Stimulated activated CD4-positive, alpha-beta T cell treated with anti-CD3 and anti-CD28 coated beads, TNF-alpha, amount 100 ng/mL, for 48 hours (primary cell): ENCODE measurements at regions not wholly inside any gene's neighbourhood (a gene's known extent, or its start where the extent isn't known, plus 50 kb on each side); places are given as distances from the start of the nearest gene placed in this dataset.
"Not testable (repeated sequence)": the region's sequence is repeated elsewhere in the genome, so short reads cannot be mapped to it uniquely, and the experiment has no call there.

Experiments used
- DNase-seq, 3 donors: peaks; one replicate each; pipeline ENCODE4 v3.0.0-alpha.2; 2020; ENCODE audit warnings: low read depth in 3 of 3

DNA sequence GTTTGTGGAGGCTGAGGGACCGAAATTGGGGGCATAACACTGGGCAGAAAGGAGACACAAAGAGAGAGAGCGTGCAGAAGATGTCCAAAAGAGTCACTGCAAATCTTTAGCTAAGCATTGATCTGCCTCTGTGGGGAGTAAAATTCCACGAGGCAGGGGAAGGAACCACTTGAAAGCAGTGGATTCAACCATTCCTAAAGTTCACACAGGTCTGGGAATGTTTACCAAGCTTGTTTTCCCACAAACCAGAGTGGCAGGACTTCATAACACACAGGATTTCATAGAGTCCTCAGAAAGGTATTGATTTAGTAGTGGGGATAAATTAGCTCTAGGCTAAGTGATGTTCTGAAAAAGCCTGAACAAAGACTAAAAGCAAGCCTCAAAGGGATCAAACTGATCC lies 66.1 kb upstream of the RPL38 start:
- DNase-seq = no peak

DNA sequence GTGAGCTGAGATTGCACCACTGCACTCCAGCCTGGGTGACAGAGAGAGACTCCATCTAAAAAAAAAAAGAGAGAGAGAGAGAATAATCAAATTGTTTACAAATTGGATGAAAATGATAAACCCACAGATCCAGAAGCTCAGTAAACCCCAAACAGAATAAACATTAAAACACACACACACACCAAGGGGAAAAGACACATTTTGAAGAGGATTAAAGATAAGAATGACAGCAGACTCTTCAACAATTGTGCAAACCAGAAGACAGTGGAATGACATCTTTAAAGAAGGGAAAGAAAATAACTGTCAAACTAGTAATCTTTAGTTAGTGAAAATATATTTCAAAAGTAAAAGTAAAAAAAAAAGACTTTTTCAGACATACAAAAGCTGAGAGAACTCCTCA lies 64.4 kb upstream of the RPL38 start:
- DNase-seq = no peak

DNA sequence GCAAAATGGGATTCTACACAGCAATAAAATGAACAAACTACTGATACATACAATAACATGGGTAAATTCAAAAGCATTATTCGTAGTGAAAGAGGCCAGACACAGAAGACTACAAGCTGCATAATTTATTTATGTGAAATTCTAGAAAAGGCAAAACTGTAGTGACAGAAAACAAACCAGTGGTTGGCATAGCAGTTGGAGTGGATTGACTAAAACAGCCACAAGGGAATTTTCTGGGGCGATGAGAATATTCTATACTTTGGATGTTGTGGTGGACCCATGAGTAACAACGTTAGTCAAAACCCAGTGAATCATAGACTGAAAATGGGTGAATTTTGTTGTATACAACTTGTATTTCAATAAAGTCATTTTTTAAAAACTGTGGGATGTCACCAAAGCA lies 63.2 kb upstream of the RPL38 start:
- no peak for DNase-seq

DNA sequence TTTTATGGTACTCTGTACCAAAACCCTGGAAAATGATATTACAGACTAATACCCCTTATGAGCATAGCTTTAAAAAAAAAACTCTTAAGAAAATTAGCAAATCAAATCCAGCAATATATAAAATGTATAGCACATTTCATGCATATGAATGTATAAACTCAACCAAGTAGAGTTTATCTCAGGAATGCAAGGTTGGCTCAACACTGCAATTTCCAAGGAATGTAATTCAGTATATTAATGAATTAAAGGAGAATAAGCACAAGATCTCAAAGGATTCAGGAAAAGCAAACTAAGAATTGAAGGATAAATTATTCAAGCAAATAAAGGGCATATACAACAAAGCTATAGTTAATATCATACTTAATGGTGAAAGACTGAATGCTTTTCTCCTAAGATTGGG lies 61.9 kb upstream of the RPL38 start:
- DNase-seq = no peak

DNA sequence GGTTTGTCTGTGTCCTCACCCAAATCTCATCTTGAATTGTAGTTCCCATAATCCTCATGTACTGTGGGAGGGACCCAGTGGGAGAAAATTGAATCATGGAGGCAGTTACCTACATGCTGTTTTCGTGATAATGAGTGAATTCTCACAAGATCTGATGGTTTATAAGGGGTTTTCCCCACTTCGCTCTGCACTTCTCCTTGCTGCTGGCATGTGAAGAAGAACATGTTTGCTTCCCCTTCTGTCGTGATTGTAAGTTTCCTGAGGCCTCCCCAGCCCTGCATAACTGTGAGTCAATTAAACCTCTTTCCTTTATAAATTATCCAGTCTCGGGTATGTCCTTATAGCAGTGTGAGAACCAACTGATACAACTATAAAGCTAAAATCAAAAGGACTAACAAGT lies 60.2 kb upstream of the RPL38 start:
- not testable (repeated sequence) for DNase-seq

DNA sequence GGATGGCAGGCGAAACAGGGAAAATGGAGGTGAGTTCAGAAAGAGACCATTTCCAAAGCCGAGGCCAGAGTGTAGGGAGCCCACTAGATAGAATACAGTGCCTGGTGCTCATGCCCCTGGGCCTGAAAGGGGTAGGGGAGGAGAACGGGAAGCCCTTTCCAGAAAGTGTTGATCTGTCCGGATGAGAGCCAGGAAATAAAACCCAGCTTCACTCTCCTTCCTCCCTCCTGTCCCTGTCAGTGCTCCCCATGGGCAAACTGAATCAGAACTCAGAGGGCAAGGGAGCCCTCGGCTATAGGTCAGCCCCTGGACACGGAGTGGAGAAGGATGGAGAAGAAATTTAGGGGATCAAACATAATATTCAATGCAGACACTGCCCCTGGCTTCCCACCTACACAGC lies 57.7 kb upstream of the RPL38 start:
- no peak for DNase-seq

DNA sequence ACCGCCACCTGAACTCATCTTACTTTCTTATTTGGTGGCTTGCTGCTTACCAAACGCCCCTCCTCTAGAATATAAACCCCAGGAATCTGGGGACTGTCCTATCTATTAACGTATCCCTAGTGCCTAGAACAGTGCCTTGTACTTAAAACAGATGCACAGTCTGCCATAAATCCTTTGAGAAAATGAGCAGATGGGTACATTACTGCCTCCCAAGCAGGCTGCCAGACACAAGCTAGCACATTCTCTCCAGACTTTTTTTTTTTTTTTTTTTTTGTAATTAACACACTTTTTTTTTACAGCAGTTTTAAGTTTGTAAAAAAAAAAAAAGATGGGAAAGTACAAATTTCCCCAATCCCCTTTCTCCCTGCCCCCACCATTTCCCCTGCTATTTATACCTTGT lies 57.3 kb upstream of the RPL38 start:
- DNase-seq = no peak

DNA sequence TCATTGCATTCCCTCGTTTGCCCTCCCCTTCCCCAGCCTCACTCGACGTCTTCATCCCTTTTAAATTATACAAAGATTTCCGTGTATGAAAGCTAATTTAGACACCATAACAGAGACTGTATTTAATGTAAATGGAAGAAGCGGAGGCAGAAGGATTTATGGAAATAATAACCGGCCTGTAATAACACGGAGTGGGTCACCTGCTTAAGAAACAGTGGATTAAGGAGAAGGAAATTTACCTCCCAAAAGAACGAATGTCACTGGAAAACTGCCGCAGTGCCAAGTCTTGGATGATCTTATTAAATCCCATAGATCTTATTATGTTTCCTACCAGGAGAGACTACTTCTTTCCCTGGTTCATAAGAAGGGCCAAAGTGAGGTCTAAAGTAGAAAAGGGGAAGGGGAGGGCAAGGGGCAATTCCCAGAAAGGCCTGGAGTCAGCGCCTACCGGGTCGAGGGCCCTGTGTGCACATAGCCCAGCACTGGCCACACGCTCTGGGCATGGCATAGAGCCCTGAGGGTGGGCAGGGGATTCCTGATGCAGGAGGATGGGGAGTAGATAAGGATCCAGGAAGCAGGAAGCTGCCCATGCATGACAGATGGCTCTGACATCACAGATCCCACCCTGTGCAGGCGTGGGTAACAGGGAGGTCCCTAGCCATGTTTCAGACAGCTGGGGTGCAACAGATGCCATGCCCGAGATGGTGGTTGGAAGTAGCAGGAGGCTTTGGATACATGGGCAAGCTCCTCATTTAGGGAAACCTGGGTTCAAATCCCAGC lies 56.2 kb upstream of the RPL38 start:
- DNase-seq = no peak

DNA sequence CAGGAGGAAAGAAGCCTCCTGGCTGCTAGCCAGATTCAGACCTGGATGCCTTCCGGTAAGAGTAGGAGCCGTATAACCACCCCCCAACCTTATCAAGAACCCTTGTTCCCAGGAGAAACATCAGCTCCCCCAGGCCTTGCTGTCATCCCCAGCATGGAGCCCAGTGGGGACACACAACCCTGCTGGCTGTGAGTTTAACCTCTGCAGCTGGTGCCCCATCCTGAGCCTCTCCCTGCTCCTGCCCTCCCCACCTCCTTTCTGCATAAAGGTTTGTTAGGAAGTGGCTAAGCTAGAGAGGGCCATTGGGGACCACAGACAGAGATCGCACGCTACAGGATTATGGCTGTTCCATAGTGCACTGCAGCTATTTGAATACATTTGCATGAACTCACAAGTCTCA lies 55.5 kb upstream of the RPL38 start:
- DNase-seq = no peak

DNA sequence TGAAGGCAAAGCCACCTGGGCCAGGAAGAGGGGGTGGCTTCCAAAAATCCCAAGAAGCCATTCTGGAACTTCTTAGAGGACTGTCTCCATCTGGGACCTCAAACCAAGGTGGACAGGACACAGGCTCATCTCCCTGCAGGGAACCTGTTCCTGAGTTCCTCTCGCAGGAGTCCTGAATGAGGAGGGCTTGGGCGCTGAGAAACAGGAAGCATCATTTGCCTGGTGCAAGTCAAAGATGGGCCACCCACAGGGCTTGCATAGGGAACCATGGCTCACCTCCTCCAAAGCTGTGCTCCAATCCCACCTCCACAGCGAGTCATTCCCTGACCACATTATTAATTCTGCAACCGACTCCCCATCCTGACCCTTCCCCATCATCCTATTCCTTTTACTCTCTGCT lies 55.0 kb upstream of the RPL38 start:
- no peak for DNase-seq

DNA sequence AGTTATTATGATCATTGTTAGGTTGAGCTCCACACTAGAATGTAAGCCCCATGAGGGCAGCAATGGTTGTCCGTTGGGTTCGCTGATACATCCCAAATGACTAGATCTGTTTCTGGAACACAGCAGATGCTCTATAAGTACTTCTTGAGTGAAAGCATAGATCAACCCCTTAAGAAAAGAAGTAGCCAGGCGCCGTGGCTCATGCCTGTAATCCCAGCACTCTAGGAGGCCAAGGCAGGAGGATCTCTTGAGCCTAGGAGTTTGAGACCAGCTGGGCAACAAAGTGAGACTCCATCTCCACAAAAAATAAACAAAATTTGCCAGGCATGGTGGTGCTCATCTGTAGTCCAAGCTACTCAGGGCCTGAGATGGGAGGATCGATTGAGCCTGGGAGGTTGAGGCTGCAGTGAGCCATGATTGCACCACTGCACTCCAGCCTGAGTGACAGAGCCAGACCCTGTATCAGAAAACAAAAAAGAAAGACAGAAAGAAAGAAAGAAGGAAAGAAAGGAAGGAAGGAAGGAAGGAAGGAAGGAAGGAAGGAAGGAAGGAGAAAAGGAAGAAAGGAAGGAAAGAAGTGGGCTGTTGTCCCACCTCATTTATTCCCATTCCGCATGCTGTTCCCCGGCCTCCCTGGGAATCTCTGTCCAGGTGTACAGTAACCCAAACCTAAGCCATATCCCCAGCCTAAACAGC lies 54.4 kb upstream of the RPL38 start:
- no peak for DNase-seq

DNA sequence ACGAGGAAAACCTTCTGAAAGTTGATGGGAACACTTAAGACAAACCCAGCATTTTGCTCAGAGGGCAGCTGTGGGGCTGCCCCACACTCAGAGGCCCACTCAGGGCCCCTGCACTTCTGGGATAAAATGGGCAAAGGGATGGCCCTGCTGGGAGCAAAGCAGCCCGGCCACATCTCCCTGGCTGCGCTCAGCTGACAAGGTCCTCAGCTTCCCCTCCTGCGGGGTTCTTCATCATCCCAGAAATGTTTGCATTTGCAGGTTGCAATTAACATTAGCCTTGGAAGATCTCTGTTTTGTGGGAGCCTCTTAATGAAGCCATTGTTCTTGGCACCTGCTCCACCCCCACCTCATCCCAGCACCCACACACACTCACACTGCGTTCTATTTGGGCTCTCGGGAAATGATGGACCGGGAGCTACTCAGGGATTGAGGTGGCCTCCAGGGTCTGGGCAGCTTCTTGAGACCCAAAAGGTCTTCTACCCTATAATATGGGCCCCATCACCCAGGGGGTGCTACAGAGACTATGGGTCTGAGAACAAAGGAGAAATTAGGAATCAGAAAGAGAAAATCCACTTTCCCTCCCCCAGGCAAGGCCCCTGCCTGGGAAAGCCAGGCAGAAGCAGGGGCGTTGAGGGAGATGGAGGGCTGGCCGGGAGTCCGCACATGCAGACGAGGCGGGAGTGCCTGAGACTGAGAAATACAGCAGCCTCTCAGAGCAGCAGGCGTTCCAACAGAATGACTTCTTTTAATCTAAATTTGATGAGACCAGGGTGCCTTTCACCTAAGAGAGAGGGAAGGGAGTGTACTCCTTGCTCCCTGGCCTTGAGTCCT lies 53.7 kb upstream of the RPL38 start:
- no peak for DNase-seq

DNA sequence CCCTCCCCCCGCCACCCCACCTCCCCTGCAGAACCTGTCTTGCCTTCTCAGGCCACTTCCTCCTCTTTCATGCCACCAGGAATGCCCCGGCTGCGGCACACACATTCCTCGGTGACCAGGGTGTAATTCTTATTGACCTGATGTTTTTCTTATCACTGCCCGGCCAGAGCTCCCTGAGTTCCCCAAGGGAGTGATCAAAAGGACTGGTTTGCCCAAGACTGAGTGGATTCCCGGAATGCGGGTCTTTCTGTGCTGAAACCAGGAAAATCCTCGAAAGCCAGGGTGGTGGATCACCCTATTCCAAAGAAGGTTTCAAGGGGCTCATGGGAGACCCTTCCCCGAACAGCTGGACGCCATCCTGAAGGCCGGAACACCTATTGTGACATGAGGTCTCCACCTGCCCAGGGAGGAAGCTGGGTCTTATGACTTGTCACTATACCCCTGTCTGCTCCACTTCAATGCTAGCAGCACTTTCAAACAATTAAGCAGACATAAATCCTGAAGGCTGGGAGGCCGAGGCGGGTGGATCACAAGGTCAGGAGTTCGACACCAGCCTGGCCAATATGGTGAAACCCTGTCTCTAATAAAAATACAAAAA lies 53.0 kb upstream of the RPL38 start:
- DNase-seq = no peak

DNA sequence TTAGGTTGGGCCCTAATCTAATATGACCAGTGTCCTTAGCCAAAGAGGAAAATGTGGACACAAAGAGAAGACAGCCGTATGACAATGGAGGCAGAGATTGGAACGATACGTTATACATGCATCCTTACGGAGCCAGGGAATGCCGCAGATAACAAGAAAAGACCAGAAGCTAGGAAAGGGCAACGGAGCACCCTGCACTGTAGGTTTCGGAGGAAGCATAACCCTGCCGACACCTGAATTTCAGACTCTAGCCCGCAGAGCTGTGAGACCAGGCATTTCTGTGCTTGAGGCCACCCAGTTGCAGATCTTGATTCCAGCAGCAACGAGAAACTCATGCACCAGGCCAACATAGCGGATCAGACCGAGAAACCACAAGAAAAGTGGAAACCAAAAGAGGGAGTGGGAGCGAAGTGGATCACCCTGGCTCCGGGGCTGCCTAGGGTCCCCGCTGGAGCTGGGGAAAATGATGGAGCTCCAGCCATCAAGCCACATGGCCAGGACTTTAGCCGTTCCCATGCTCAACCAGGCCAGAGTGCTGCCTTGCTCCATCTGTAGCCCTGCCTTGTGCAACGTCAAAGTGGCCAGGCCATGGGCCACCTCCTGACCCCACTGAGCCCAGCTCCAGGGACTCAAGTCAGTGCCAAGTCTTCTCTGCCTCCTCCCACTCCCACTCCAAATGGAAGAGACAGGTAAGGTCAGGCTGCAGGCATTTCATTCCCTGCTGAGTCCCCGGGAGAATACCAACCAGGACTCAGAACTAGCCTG lies 51.7 kb upstream of the RPL38 start:
- no peak for DNase-seq

DNA sequence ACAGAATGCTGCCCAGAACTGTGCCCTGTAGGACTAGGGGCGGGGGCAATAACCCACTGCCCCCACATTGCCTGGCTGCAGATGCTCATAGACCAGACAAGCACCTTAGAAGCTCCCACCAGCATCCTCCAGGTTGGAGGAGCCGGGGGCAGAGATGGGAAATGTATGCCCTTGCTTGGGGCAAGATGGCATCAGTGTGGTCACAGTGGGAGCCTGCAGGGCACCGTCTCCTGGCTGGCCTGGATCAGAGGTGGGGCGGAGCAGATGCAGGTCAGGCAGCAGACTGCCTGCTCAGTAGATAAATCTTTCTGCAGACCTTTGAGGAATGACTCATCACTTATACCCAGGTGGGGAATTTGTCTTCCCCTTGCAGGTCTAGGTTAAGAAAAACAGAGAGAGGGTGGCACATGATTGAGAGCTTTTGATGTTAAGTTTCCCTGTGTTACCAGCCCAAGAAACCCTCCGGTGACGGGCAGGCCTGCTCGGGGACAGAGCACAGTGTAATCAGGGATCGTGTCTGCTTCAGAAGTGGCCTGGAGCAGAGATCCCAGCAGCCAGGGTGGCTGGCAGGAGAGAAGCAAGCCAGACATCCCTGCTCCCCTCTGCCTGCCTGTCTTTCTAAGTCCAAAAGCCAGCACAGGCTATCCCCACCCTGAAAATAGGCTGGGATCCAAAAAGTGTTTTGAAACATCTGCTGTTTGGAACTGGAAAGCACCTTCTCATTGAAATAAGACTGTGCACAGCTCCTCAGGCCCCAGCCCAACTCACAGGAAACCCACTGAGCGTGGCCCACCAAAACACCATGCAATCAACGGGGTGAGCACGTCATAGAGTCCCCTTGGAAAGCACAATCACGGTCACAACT lies 50.7 kb upstream of the RPL38 start:
- DNase-seq = no peak

DNA sequence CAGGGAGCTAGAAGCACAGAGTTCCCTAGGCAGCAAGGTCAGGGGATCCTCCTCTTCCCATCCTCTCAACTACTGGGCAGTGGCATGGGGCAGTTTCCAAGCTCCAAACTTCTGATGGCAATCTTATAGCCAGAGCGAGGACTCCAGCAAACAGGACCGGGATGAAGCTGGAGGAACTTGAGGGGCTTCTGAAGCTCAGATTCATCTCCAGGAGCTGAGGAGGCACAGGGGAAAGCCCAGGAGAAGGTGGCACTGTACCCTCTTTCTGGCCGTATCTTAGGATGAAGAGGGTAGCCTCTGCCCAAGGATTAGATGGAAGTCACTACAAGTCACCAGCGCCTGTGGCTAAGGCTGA lies 50.0 kb upstream of the RPL38 start:
- no peak for DNase-seq
